GM13977 (cell line): ENCODE measurements at regions not wholly inside any gene's neighbourhood (a gene's known extent, or its start where the extent isn't known, plus 50 kb on each side); places are given as distances from the start of the nearest gene placed in this dataset.

Experiments
- DNase-seq: peaks from one replicate; pipeline ENCODE4 v3.0.0; 2012; ENCODE audit warnings: low spot score
- CTCF ChIP-seq: IDR thresholded peaks from 2 replicates; pipeline ENCODE4 v1.5.1; 2012; ENCODE audit warnings: mild to moderate bottlenecking, control low read depth; ENCODE audit not compliant: insufficient read depth; ENCODE audit errors: extremely low read depth, missing control alignments
- in situ Hi-C: fragments of 300-500 bp; cut with MboI; formaldehyde crosslinking; loops from one replicate; pipeline ENCODE4 v1.12.0; 2022; ENCODE audit warnings: low sequenced_read_pairs, low pct_unique_long_range_greater_than_20kb, mixed read lengths, inconsistent platforms; ENCODE audit not compliant: unreplicated experiment

GRCh38 chr2:78202986-78203670 lies 681.0 kb upstream of the LRRTM4 start:
- in situ Hi-C loops, result no loop called here
- DNase-seq, result no peak
- no peak for TF ChIP-seq CTCF

GRCh38 chr2:78218066-78218465 lies 695.9 kb upstream of the LRRTM4 start:
- no peak for TF ChIP-seq CTCF
- in situ Hi-C loops, result no loop called here

GRCh38 chr2:78237704-78238103 lies 715.5 kb upstream of the LRRTM4 start:
- in situ Hi-C loops, result no loop called here

More at GRCh38 chr2:78218066-78218465, 695.9 kb upstream of the LRRTM4 start:
- no peak for DNase-seq

GRCh38 chr2:78245394-78246135 lies 723.4 kb upstream of the LRRTM4 start:
- in situ Hi-C loops, result no loop called here
- TF ChIP-seq CTCF, result no peak
- no peak for DNase-seq

More at GRCh38 chr2:78237704-78238103, 715.5 kb upstream of the LRRTM4 start:
- no peak for DNase-seq
- TF ChIP-seq CTCF, result no peak

- in situ Hi-C loops, result no loop called here
- TF ChIP-seq CTCF, result no peak
- DNase-seq, result no peak
Measured at GRCh38 chr2:78251708-78252107, 729.5 kb upstream of the LRRTM4 start.

GRCh38 chr2:78260861-78261260 lies 738.7 kb upstream of the LRRTM4 start:
- in situ Hi-C loops, result no loop called here
- TF ChIP-seq CTCF, result no peak
- no peak for DNase-seq
